ENCODE measurements at regions not wholly inside any gene's neighbourhood (a gene's known extent, or its start where the extent isn't known, plus 50 kb on each side); places are given as distances from the start of the nearest gene placed in this dataset.

GRCh38 chr5:71955723-71956122 is 151.6 kb upstream of the MAP1B start:
- no peak for DNase-seq (ENCODE audit: low read depth in 2 of 2)
- Histone ChIP-seq H3K27ac (ENCODE audit: insufficient read depth, low read length) (no peak overlapping the region), H3K27me3 (ENCODE audit: control insufficient read depth, insufficient read depth, low read length) (peaks cover 5% of the 10 kb centered on the region), H2AFZ (ENCODE audit: low read length) (no peak overlapping the region), H4K20me1 (ENCODE audit: control insufficient read depth, extremely low read depth, insufficient read depth, low read length) (no peaks in the 10 kb centered on the region), H3K4me1 (ENCODE audit: control insufficient read depth, extremely low read depth, insufficient read depth, low read length) (no peaks in the 10 kb centered on the region), H3K4me3 (replicated peaks in 1 of 4; ENCODE audit: control extremely low read depth in 1 of 4, insufficient read depth in 1 of 4, low read depth in 3 of 4, low read length in 4 of 4) (no peak overlapping the region), H3K9me3 (ENCODE audit: control insufficient read depth, insufficient read depth, low read depth, low read length) (no peaks in the 10 kb centered on the region), H3K36me3 (ENCODE audit: control insufficient read depth, insufficient read depth, low read length) (no peaks in the 10 kb centered on the region), H3K79me2 (ENCODE audit: control insufficient read depth, insufficient read depth, low read length) (no peaks in the 10 kb centered on the region), H3K4me2 (ENCODE audit: extremely low read depth, insufficient read depth, low read length) (no peak overlapping the region), H3K9ac (ENCODE audit: insufficient read depth, low read length) (no peak overlapping the region)
- TF ChIP-seq EZH2 (IDR thresholded peaks at IDR 0.05; ENCODE audit: low read length, missing control alignments) (no peak), CTCF (conservative IDR thresholded peaks at IDR 0.05 in 1 of 2, IDR thresholded peaks at IDR 0.05 in 1 of 2; ENCODE audit: low read depth in 1 of 2, low read length in 2 of 2) (no peak)

GRCh38 chr5:71957292-71957898 is 149.9 kb upstream of the MAP1B start:
- no peaks in the 10 kb centered on the region for H3K4me1 ChIP-seq (ENCODE audit: control insufficient read depth, extremely low read depth, insufficient read depth, low read length)
- no peak overlapping the region for H3K27ac ChIP-seq (ENCODE audit: insufficient read depth, low read length)
- H3K79me2 ChIP-seq (ENCODE audit: control insufficient read depth, insufficient read depth, low read length), result no peaks in the 10 kb centered on the region
- H3K27me3 ChIP-seq (ENCODE audit: control insufficient read depth, insufficient read depth, low read length), result peaks cover 5% of the 10 kb centered on the region
- DNase-seq (ENCODE audit: low read depth in 2 of 2), result no peak
- no peak overlapping the region for H3K9ac ChIP-seq (ENCODE audit: insufficient read depth, low read length)
- H3K4me3 ChIP-seq (replicated peaks in 1 of 4; ENCODE audit: control extremely low read depth in 1 of 4, insufficient read depth in 1 of 4, low read depth in 3 of 4, low read length in 4 of 4), result no peak overlapping the region
- no peaks in the 10 kb centered on the region for H3K9me3 ChIP-seq (ENCODE audit: control insufficient read depth, insufficient read depth, low read depth, low read length)
- H3K36me3 ChIP-seq (ENCODE audit: control insufficient read depth, insufficient read depth, low read length), result no peaks in the 10 kb centered on the region
- H2AFZ ChIP-seq (ENCODE audit: low read length), result no peak overlapping the region
- H3K4me2 ChIP-seq (ENCODE audit: extremely low read depth, insufficient read depth, low read length), result no peak overlapping the region
- H4K20me1 ChIP-seq (ENCODE audit: control insufficient read depth, extremely low read depth, insufficient read depth, low read length), result no peaks in the 10 kb centered on the region
- TF ChIP-seq EZH2 (IDR thresholded peaks at IDR 0.05; ENCODE audit: low read length, missing control alignments) (no peak), CTCF (conservative IDR thresholded peaks at IDR 0.05 in 1 of 2, IDR thresholded peaks at IDR 0.05 in 1 of 2; ENCODE audit: low read depth in 1 of 2, low read length in 2 of 2) (no peak)

GRCh38 chr5:71960195-71960594 is 147.1 kb upstream of the MAP1B start:
- Histone ChIP-seq H3K4me3 (replicated peaks in 1 of 4; ENCODE audit: control extremely low read depth in 1 of 4, insufficient read depth in 1 of 4, low read depth in 3 of 4, low read length in 4 of 4) (no peak overlapping the region), H3K9ac (ENCODE audit: insufficient read depth, low read length) (no peak overlapping the region), H2AFZ (ENCODE audit: low read length) (no peak overlapping the region)

More at GRCh38 chr5:71960195-71960594, 147.1 kb upstream of the MAP1B start:
- Histone ChIP-seq H4K20me1 (ENCODE audit: control insufficient read depth, extremely low read depth, insufficient read depth, low read length) (no peaks in the 10 kb centered on the region), H3K4me2 (ENCODE audit: extremely low read depth, insufficient read depth, low read length) (no peak overlapping the region), H3K79me2 (ENCODE audit: control insufficient read depth, insufficient read depth, low read length) (no peaks in the 10 kb centered on the region), H3K27me3 (ENCODE audit: control insufficient read depth, insufficient read depth, low read length) (peaks cover 8% of the 10 kb centered on the region), H3K27ac (ENCODE audit: insufficient read depth, low read length) (no peak overlapping the region), H3K9me3 (ENCODE audit: control insufficient read depth, insufficient read depth, low read depth, low read length) (no peaks in the 10 kb centered on the region), H3K4me1 (ENCODE audit: control insufficient read depth, extremely low read depth, insufficient read depth, low read length) (no peaks in the 10 kb centered on the region), H3K36me3 (ENCODE audit: control insufficient read depth, insufficient read depth, low read length) (no peaks in the 10 kb centered on the region)
- TF ChIP-seq EZH2 (IDR thresholded peaks at IDR 0.05; ENCODE audit: low read length, missing control alignments) (no peak), CTCF (conservative IDR thresholded peaks at IDR 0.05 in 1 of 2, IDR thresholded peaks at IDR 0.05 in 1 of 2; ENCODE audit: low read depth in 1 of 2, low read length in 2 of 2) (no peak)
- DNase-seq (ENCODE audit: low read depth in 2 of 2), result peak in 1 of 2 donors; percentile 4
